NCI-H2171 treated with DMSO at 0.1 percent for 48 hours (cell line): ENCODE measurements at regions not wholly inside any gene's neighbourhood (a gene's known extent, or its start where the extent isn't known, plus 50 kb on each side); places are given as distances from the start of the nearest gene placed in this dataset.
A peak's percentile ranks its signal among the peaks of the same experiment; 100 is the strongest.
"Not testable (repeated sequence)": the region's sequence is repeated elsewhere in the genome, so short reads cannot be mapped to it uniquely, and the experiment has no call there.

Source experiments
- DNase-seq: peaks from one replicate; lab custom pipeline; 2025; lab: John Stamatoyannopoulos, UW

DNA sequence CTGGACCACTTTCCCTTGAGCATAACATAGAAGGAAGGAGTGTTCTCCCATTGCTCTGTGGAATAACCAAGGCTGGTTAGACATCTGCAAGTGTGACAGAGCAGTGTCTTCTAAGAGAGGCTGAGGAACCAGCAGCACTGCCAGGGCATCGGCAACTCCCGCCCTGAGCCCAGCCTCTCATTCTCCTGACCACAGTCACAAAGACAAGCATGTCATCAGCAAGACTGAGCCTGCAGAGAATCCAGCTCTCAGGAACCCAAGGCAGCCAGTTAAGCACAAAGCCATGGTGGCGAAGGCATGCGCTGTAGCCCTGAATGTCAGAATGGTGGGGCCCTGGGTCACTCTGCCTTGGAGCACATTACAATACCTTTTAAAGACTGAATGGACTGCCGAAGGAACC, 253.9 kb downstream of the AGTPBP1 start:
- DNase-seq, result no peak

DNA sequence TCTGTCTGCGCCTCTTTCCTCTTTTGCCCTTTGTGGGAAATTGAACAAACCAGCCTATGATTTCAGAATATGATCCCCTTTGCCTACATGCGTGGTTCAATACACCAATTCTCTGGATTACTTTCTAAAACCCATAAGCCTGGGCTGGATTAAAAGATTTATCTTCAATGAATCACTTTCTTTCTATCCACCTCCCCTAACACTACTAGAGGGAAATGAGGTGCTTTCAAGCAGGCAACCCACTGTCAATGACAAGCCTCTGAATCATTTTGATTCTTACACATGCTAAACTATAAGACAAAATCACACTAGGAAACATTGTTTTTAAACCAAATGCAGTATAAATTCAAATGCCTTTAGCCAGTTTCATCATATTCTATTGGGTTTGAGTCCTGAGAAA, 257.5 kb downstream of the AGTPBP1 start:
- no peak for DNase-seq

DNA sequence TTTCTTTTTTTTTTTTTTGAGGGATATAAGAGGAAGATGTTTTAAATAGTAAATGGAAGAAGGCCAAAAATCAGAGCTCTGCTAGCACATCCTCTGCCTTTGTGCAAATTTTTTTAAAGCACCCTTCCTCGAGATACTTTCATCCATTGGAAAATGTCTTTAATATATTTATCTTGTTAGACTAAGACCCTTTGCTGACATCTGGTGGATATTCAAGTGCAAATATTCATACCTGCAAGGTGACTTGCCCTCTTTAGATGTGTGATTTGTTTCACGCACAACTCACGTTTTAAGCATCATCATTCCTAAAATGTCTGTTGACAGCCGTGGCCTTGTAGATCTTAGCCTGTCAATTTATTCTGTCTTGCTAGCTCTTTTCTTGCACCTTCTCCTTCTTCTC, 258.5 kb downstream of the AGTPBP1 start:
- DNase-seq, result peak; percentile 7

DNA sequence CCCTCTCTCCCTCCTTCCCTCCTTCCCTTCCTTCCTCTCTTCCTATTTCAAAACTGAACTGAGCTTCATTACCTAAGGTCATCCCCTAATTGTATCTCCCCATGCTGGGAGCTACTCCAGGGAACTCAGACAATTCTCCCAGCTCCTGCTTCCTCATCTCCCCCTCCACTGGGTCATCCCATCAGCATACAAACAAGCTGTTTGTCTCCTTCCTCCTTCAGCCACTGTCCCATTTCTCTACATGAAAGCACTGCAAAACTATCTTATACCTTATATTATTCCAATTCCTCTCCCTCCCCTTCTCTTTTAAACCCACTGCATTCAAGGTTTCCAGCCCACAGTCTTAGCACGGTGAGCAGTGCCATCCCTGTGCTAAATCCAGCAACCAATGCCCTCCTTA, 262.4 kb downstream of the AGTPBP1 start:
- no peak for DNase-seq

DNA sequence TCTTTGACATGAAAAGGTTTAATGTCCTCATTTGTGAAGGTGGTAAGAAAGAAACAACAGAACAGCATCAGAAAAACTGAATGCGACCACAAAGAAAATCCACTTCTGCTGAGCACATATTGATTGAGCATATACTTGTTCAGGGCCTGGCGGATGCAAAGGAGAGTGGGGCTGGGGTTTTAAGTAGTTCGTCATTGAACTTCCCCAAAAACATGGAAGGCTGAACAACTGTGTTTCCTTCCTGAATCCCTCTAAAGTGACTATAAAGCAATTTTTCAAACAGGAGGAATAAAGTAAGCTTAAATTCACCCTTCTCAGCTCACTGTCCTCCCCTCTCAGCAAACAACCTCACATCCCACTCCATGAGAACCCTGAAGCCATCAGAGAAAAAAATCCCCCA, 262.9 kb downstream of the AGTPBP1 start:
- DNase-seq, result no peak

DNA sequence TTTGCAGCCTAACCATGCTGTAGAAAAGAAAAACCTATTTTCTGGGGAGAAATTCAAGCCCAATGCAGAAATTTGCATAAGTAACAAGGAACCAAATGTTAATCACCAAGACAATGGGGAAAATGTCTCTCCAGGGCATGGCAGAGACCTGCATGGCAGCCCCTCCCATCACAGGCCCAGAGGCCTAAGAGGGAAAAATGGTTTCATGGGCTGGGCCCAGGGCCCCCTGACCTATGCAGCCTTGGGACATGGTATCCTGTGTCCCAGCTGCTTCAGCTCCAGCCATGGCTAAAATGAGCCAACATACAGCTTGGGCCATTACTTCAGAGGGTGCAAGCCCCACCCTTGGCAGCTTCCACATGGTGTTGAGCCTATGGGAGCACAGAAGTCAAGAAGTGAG, 266.9 kb downstream of the AGTPBP1 start:
- DNase-seq, result not testable (repeated sequence)

DNA sequence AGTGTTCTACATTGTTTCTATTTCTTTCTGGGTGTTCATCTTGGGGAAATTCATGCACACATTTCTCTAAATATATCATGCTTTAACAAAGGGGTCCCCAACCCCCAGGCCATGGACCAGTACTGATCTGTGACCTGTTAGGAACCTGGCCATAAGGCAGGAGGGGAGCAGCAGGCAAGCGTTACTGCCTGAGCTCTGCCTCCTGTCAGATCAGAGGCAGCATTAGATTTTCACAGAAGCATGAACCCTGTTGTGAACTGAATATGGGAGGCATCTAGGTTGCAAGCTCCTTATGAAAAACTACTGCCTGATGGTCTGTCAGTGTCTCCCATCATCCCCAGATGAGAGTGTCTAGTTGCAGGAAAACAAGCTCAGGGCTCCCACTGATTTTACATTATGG, 270.0 kb downstream of the AGTPBP1 start:
- no peak for DNase-seq

DNA sequence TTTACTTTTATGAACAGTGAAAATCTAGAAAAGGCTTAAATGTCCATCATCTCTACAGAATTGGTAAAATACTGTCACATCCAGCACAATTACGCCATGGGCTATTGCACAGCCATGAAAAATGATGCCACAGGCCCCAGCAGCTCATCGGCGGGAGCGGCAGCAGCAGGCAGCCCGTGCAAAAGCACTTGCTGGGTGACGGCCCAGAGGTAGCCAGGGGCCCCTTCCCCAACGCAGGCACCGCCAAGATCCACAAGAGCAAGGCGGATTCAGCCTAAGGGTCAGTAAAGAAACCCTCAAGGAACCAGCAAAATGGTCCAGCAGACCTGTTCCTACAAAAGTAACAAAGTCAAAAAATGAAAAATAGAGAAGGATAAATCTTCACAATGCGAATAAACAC, 272.7 kb downstream of the AGTPBP1 start:
- no peak for DNase-seq

DNA sequence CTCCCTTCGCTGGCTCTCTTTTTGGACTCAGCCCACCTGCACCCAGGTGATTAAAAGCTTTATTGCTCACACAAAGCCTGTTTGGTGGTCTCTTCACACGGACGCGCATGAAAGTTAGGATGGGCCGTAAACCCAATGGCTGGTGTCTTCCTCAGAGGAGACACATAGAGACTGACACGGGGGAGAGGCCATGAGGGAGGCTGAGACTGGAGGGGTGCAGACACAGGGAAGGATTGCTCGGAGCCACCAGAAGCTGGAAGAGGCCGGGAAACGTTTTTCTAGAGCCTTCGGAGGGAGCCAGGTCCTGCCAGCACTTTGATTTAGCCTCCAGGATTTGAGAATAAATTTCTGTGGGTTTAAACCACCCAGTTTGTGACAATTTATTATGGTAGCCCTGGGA, 274.9 kb downstream of the AGTPBP1 start:
- no peak for DNase-seq

DNA sequence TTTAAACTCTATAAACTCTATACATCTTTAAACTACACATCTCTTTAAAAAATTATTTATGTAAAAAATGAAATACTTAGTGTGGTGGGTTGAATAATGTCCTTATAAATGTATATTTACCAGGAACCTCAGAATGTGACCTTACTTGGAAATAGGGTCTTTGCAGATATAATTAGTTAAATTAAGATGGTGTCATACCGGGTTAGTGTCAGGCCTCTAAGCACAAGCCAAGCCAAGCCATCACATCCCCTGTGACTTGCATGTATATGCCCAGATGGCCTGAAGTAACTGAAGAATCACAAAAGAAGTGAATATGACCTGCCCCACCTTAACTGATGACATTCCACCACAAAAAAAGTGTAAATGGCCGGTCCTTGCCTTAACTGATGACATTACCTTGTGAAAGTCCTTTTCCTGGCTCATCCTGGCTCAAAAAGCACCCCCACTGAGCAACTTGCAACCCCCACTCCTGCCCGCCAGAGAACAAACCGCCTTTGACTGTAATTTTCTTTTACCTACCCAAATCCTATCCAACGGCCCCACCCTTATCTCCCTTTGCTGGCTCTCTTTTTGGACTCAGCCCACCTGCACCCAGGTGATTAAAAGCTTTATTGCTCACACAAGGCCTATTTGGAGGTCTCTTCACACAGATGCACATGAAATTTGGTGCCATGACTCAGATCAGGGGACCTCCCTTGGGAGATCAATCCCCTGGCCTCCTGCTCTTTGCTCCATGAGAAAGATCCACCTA, 283.5 kb downstream of the AGTPBP1 start:
- not testable (repeated sequence) for DNase-seq

DNA sequence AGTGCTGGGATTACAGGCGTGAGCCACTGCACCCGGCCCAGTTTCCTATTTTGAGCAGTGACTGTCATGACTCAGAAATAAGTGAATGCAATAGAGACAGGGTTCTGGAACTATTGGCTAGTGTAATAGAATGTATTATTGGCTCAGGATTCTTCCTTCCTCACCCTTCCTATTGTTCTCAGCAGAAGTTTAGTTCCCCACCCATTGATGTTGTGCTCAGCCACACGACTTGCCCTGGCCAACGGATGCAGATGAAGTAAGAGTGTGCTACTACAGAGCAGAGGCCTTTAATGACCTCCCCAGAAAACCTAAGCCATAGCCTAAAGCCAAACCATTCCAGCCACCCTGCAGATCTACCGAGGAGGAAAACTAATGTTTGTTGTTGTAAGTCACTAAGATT, 287.9 kb downstream of the AGTPBP1 start:
- no peak for DNase-seq

DNA sequence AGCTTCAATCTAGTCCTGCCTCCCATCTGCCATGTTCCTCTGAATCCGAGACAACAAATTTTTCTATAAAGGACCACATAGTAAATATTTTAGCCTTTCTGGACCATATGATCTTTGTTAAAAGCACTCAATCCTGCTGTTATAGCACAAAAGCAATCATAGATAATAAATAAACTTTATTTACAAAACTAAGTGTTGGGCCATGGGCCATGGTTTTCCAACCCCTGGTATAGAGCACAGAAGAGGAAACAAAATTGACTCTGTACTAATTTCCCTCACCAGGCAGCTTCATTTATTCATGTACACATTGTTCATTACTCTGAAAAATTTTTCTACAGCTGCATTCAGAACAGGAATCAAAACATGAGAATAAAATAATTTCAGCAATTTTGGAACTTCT, 288.9 kb downstream of the AGTPBP1 start:
- DNase-seq, result no peak

DNA sequence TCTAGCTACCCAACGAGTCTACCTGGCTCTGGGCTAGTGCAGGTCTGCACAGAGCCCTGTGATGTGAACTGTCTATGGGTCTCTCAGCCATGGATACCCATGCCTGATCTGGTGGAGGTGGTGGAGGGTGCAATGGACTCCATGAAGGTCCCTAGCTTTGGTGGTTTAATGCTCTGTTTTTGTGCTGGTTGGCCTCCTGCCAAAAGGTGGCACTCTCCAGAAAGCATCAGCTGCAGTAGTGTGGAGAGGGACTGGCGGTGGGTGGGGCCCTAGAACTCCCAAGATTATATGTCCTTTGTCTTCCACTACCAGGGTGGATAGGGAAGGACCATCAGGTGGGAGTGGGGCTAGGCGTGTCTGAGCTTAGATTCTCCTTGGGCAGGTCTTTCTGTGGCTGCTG, 290.1 kb downstream of the AGTPBP1 start:
- no peak for DNase-seq

DNA sequence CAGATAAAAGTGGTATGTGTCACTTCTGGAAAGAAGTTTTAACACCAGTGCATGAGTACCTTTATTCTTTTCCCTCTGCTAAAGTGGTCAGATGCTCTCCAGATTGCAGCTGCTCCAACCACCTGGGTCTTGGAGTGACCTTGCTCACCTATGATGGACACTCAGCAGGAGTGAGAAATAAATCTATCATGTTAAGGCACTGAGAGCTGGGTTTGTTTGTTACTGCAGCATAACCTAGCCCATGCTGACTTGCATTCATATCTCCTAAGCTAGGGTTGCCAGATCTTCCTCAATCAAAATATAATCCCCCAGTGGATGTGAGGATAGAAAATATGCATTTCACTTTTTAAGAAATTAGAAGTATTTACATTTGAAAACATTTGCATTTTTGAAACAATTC, 295.9 kb downstream of the AGTPBP1 start:
- DNase-seq, result no peak

DNA sequence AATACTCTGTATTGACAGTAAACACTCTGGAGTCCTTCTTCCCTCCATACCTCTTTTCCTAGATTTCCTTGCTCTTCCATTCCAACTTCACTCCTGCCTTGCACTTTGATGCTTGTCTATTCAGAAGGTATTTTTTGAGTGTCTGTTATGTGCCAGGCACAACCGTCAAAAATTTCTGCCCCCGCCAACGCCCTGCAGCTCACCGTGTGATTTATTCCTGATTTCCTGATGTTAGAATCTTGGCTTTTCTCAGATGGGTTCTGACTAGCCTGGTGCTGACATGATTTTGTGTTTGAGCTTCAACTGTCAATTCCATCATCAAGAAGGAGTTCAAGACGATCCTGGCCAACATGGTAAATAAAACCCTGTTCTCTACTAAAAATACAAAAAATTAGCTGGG, 297.5 kb downstream of the AGTPBP1 start:
- no peak for DNase-seq

DNA sequence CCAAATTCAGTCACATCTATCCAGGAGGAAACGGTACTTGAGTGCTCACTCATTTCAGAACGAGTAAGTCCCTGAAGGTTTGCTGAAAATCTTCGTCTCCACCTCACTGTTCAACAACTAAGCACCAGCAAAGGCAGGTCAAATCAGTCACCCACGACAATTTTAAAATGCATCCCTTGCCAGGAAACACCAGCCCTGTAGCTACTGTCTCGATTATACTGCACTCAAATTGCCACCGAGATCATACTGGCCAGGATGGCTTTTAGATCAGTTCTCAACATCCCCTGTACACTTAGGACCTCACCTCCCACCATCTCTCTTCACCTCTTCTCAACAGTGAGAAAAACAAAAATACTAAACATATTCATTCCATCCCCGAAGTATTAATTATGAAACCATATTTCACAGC, 298.6 kb downstream of the AGTPBP1 start:
- DNase-seq, result no peak

DNA sequence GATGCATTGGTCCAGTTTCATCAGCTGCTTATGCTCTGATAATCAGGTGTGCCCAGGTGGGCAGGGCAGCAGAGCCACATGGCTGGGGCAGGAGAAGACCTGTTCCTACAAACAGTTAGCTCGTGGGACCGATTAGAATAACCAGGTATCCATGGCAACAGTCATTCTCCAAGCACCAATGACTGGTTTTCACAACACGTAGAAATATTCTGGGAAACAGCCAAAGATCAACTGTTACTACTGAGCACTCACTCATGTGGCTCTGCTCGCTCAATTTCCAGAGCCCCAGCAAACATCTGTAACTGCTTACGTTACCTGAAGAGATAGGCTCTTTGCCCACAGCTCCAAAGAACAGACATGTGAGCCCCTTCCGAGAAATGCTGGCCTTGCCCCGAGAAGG, 302.0 kb downstream of the AGTPBP1 start:
- no peak for DNase-seq

DNA sequence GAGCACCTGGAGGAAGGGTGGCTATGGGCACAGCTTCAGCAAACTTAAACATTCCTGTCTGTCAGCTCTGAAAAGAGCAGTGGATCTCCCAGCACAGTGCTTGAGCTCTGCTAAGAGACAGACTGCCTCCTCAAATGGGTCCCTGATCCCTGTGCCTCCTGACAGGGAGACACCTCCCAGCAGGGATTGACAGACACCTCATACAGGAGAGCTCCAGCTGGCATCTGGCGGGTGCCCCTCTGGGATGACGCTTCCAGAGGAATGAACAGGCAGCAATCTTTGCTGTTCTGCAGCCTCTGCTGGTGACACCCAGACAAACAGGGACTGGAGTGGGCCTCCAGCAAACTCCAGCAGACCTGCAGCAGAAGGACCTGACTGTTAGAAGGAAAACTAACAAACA, 307.8 kb downstream of the AGTPBP1 start:
- DNase-seq, result not testable (repeated sequence)

DNA sequence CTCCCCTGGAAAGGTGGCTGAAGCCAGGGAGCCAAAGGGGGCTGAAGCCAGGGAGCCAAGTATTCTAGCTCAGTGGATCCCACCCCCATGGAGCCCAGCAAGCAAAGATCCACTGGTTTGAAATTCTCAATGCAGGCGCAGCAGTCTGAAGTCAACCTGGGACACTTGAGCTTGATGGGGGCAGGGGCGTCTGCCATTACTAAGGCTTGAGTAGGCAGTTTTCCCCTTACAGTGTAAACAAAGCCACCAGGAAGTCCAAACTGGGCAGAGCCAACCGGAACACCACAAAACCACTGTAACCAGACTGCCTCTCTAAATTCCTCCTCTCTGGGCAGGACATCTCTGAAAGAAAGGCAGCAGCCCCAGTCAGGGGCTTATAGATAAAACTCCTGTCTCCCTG, 308.2 kb downstream of the AGTPBP1 start:
- not testable (repeated sequence) for DNase-seq

DNA sequence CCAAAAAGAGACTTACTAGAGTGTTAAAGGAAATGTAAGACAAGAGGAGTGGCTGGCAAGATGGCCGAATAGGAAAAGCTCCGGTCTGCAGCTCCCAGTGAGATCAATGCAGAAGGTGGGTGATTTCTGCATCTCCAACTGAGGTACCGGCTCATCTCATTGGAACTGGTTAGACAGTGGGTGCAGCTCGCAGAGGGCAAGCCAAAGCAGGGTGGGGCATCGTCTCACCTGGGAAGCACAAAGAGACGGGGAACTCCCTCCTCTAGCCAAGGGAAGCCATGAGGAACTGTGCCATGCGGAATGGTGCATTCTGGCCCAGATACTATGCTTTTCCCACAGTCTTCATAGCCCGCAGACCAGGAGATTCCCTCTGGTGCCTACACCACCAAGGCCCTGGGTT, 308.7 kb downstream of the AGTPBP1 start:
- no peak for DNase-seq

DNA sequence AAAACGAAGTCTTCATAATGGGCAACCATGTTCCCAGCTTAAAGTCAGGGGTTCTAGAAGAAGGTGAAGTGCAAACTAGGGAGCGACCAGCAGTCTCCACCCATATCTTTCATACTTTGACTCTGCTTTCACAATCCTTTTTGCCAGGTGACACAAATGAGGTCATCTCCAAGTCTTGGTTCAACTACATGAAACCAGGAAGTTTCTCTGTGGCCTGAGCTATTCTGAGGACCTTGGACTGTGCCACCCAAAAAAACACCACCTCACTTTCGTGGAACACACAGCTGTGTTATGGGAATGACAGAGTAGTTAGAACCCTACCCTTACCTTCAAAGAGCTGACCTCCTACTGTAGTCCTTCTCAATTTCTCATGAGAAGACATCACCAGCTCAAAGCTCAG, 309.2 kb downstream of the AGTPBP1 start:
- DNase-seq, result no peak

DNA sequence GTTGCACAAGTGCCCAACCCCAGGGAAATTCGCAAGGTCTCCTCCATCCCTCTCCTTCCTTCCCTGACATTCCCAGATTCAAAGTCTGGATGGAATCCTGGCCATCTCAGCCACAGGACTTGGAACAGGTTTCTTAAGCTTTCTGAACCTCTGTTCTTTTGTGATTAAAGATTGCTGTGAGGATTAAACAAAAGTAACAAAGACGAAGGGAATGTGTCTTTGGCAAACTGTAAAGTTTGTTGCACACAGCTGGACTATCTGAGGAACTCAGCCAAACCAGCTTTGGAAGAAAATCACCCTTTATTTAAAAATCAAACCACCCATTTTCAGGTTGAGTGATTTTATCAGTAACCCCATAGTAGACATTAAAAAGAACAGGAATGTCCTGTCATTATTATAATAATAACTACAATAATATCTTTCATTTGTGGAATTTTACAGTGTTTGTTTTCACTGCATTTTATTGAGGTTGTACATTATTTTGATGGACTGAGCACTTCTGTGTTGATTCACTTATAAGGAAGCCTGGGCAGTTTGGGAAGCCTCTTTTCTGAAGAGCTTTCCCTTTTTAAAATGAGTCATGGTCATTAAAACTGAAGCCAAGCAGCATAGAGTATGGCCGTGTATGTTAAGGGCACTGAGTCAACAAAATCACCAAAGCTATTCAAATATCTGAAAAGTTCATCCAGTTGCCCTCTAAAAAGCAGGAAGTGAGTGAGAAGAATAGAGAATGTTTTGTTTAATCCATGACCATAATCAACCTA, 310.2 kb downstream of the AGTPBP1 start:
- no peak for DNase-seq

DNA sequence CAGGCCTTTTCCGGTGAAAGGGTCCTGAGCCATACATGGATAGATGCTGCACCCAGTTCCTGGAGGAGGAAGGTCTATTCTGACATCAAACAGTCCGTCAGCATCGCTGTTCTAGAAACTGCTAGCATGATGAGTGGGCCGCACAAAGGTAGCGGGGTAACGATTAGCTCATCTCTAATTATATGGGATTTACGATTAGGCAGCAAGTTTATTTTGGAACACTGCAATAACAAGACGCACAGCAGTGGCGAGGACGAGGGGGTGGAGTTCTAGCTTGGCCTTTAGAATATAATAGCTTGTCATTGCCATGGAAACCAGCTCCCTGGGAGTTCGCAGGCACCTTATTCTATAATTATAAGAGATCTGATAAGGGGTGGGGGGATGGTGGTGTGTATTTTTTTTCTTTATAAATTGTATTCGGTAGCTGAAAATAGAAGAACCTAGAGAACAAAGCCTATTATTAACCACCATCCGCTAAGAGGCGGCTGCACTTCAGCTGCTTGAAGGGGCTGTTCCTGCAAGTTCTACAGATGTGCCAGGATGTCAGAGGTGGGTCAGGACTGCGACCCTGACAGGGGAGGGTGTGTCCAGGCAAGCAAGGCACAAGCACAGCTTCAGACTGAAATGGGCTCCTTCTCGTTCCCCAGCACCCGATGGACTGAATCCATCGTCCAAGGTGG, 311.0 kb downstream of the AGTPBP1 start:
- no peak for DNase-seq
